ENCODE measurements at regions not wholly inside any gene's neighbourhood (a gene's known extent, or its start where the extent isn't known, plus 50 kb on each side); places are given as distances from the start of the nearest gene placed in this dataset.
A peak's percentile ranks its signal among the peaks of the same experiment; 100 is the strongest.

DNA sequence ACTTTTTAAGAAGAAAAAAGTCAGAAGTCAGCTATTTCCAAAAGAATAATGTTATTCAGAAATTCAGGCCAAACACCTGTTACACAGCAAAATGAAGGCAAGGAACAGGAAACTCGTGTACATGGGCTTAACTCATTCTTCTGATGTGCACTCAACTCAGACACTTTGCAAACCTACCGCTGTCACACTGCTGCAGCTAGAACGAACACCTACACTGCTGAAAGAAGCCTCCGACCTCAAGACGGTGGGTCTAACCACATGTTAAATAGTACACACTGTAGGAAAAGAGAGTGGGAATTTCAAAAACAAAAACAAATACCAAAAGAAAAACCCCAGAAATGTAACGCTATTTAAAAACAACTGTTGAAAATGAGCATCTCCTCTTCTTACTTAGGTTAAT is 384.5 kb downstream of the IRX1 start:
- ChIA-PET POLR2A (no interaction called here), CTCF (no interaction called here)
- no peak overlapping the region for H3K27ac ChIP-seq (ENCODE audit: low read depth, low read length)
- peak overlapping the region in 2 of 10 donors; percentile 26 to 39 for H3K4me3 Mint-ChIP-seq
- H3K9me3 Mint-ChIP-seq = peaks cover 3 to 22% (median 7%) of the 10 kb centered on the region in 11 donors
- H3K9me3 ChIP-seq (ENCODE audit: control insufficient read depth in 2 of 3, low read length in 3 of 3) = no peaks in the 10 kb centered on the region
- intact Hi-C loops (cut with micrococcal nuclease) = no loop called here
- DNase-seq (no peak), ATAC-seq (no peak)
- no peaks in the 10 kb centered on the region for H3K4me1 ChIP-seq (ENCODE audit: control insufficient read depth in 2 of 2, insufficient read depth in 2 of 2, low read length in 2 of 2)
- no peak overlapping the region for H3K27ac Mint-ChIP-seq
- H3K27me3 Mint-ChIP-seq = no peaks in the 10 kb centered on the region
- H3K4me1 Mint-ChIP-seq = peaks cover 0 to 6% (median 0%) of the 10 kb centered on the region in 7 donors
- no peak overlapping the region for H3K4me3 ChIP-seq (ENCODE audit: low read length)
- no peaks in the 10 kb centered on the region for H3K36me3 ChIP-seq (ENCODE audit: control insufficient read depth in 2 of 3, insufficient read depth in 3 of 3, low read length in 3 of 3)
- H3K27me3 ChIP-seq (ENCODE audit: control insufficient read depth in 2 of 2, insufficient read depth in 2 of 2, low read length in 2 of 2) = no peaks in the 10 kb centered on the region
- H3K36me3 Mint-ChIP-seq = peaks cover 0 to 7% (median 0%) of the 10 kb centered on the region in 5 donors

- ChIA-PET CTCF (no interaction called here), POLR2A (no interaction called here)
- intact Hi-C loops (cut with micrococcal nuclease) = no loop called here
- Mint-ChIP-seq H3K4me3 (no peak overlapping the region), H3K27me3 (no peaks in the 10 kb centered on the region), H3K4me1 (no peaks in the 10 kb centered on the region), H3K27ac (no peak overlapping the region), H3K36me3 (peaks cover 0 to 5% (median 0%) of the 10 kb centered on the region in 5 donors), H3K9me3 (peaks cover 0 to 12% (median 3%) of the 10 kb centered on the region in 11 donors)
- no peaks in the 10 kb centered on the region for H3K4me1 ChIP-seq (ENCODE audit: control insufficient read depth in 2 of 2, insufficient read depth in 2 of 2, low read length in 2 of 2)
- no peaks in the 10 kb centered on the region for H3K9me3 ChIP-seq (ENCODE audit: control insufficient read depth in 2 of 3, low read length in 3 of 3)
- H3K4me3 ChIP-seq (ENCODE audit: low read length) = no peak overlapping the region
- no peaks in the 10 kb centered on the region for H3K36me3 ChIP-seq (ENCODE audit: control insufficient read depth in 2 of 3, insufficient read depth in 3 of 3, low read length in 3 of 3)
- no peaks in the 10 kb centered on the region for H3K27me3 ChIP-seq (ENCODE audit: control insufficient read depth in 2 of 2, insufficient read depth in 2 of 2, low read length in 2 of 2)
- no peak overlapping the region for H3K27ac ChIP-seq (ENCODE audit: low read depth, low read length)
- ATAC-seq (no peak), DNase-seq (no peak)
Measured at GRCh38 chr5:3987867-3988266, 392.2 kb downstream of the IRX1 start.

GRCh38 chr5:3993856-3994473 is 398.3 kb downstream of the IRX1 start:
- no peak overlapping the region for H3K4me3 Mint-ChIP-seq
- no peak for DNase-seq
- H3K4me1 ChIP-seq (ENCODE audit: control insufficient read depth in 2 of 2, insufficient read depth in 2 of 2, low read length in 2 of 2) = no peaks in the 10 kb centered on the region
- no peaks in the 10 kb centered on the region for H3K36me3 Mint-ChIP-seq
- POLR2A ChIA-PET = no interaction called here
- peaks cover 0 to 7% (median 4%) of the 10 kb centered on the region in 11 donors for H3K9me3 Mint-ChIP-seq
- intact Hi-C loops (cut with micrococcal nuclease) = no loop called here
- ATAC-seq = no peak
- no peaks in the 10 kb centered on the region for H3K36me3 ChIP-seq (ENCODE audit: control insufficient read depth in 2 of 3, insufficient read depth in 3 of 3, low read length in 3 of 3)
- H3K27ac Mint-ChIP-seq = no peak overlapping the region
- H3K4me1 Mint-ChIP-seq = no peaks in the 10 kb centered on the region
- no peaks in the 10 kb centered on the region for H3K27me3 Mint-ChIP-seq
- CTCF ChIA-PET = no interaction called here
- no peaks in the 10 kb centered on the region for H3K27me3 ChIP-seq (ENCODE audit: control insufficient read depth in 2 of 2, insufficient read depth in 2 of 2, low read length in 2 of 2)
- H3K4me3 ChIP-seq (ENCODE audit: low read length) = no peak overlapping the region
- H3K9me3 ChIP-seq (ENCODE audit: control insufficient read depth in 2 of 3, low read length in 3 of 3) = no peaks in the 10 kb centered on the region
- no peak overlapping the region for H3K27ac ChIP-seq (ENCODE audit: low read depth, low read length)

DNA sequence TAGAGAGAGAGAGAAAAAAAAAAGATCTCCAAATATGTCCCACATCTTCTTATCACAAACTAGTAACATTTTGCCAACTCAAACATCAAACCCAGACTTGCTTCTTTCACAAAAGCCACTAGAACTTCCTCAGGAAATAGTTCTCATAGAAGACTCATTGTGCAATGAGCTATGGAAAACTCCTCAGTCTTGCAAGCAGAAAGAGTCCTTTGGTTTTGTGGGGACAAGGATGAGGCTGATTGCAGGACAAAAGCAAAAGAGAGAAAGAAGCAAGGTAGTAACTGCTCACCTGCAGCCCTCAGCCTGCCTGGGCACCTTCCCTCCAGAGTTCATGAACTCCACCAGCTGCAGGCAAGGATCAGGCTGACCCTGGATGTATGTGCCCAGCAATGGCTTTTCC is 399.0 kb downstream of the IRX1 start:
- Histone ChIP-seq H3K4me3 (ENCODE audit: low read length) (no peak overlapping the region), H3K4me1 (ENCODE audit: control insufficient read depth in 2 of 2, insufficient read depth in 2 of 2, low read length in 2 of 2) (no peaks in the 10 kb centered on the region), H3K27me3 (ENCODE audit: control insufficient read depth in 2 of 2, insufficient read depth in 2 of 2, low read length in 2 of 2) (no peaks in the 10 kb centered on the region), H3K36me3 (ENCODE audit: control insufficient read depth in 2 of 3, insufficient read depth in 3 of 3, low read length in 3 of 3) (no peaks in the 10 kb centered on the region), H3K27ac (ENCODE audit: low read depth, low read length) (no peak overlapping the region), H3K9me3 (ENCODE audit: control insufficient read depth in 2 of 3, low read length in 3 of 3) (no peaks in the 10 kb centered on the region)
- Mint-ChIP-seq H3K4me1 (no peaks in the 10 kb centered on the region), H3K36me3 (no peaks in the 10 kb centered on the region), H3K27me3 (no peaks in the 10 kb centered on the region), H3K9me3 (peaks cover 0 to 7% (median 4%) of the 10 kb centered on the region in 11 donors), H3K4me3 (no peak overlapping the region), H3K27ac (no peak overlapping the region)
- CTCF ChIA-PET = no interaction called here
- no peak for ATAC-seq
- intact Hi-C loops (cut with micrococcal nuclease) = no loop called here
- POLR2A ChIA-PET = no interaction called here
- DNase-seq = no peak

DNA sequence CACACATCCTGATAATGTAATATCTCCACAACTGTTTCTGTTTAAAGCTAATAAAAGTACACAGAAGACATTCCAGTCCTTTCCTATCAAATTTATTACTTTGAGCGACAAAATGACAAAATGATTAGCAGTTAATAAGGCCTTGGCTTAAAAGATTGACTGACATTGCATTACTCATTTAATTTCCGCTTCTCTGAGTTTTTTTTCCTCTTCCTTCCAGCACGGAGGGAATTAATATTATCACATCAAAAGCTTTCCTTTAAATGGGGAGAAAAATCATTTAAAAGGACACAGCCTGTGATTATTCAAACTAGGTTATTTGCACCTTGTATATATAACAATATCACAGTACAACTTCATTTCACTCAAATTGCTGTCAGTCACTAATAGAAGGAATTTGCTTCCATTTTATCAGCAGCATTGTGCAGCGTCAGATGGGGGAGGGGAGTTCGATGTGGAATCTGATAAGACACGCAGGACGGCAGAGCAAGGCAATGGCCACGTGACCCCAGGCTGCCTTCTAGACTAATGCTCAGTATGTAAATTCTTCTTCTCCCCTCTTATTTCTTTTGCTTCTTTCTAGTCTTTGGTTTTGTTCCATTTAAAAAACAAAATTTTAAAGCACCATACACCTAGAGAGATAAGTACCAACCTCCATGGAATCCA is 400.5 kb downstream of the IRX1 start:
- Histone ChIP-seq H3K4me1 (ENCODE audit: control insufficient read depth in 2 of 2, insufficient read depth in 2 of 2, low read length in 2 of 2) (no peaks in the 10 kb centered on the region), H3K4me3 (ENCODE audit: low read length) (no peak overlapping the region), H3K27ac (ENCODE audit: low read depth, low read length) (no peak overlapping the region), H3K36me3 (ENCODE audit: control insufficient read depth in 2 of 3, insufficient read depth in 3 of 3, low read length in 3 of 3) (no peaks in the 10 kb centered on the region), H3K27me3 (ENCODE audit: control insufficient read depth in 2 of 2, insufficient read depth in 2 of 2, low read length in 2 of 2) (no peaks in the 10 kb centered on the region), H3K9me3 (ENCODE audit: control insufficient read depth in 2 of 3, low read length in 3 of 3) (no peaks in the 10 kb centered on the region)
- no peaks in the 10 kb centered on the region for H3K36me3 Mint-ChIP-seq
- no peak overlapping the region for H3K4me3 Mint-ChIP-seq
- no peaks in the 10 kb centered on the region for H3K4me1 Mint-ChIP-seq
- H3K9me3 Mint-ChIP-seq = peaks cover 0 to 11% (median 6%) of the 10 kb centered on the region in 11 donors
- DNase-seq (no peak), ATAC-seq (no peak)
- H3K27me3 Mint-ChIP-seq = no peaks in the 10 kb centered on the region
- ChIA-PET POLR2A (no interaction called here), CTCF (no interaction called here)
- no peak overlapping the region for H3K27ac Mint-ChIP-seq
- intact Hi-C loops (cut with micrococcal nuclease) = no loop called here

- no peaks in the 10 kb centered on the region for H3K36me3 Mint-ChIP-seq
- H3K4me3 Mint-ChIP-seq = no peak overlapping the region
- H3K4me1 Mint-ChIP-seq = no peaks in the 10 kb centered on the region
- Histone ChIP-seq H3K27me3 (ENCODE audit: control insufficient read depth in 2 of 2, insufficient read depth in 2 of 2, low read length in 2 of 2) (no peaks in the 10 kb centered on the region), H3K4me3 (ENCODE audit: low read length) (no peak overlapping the region), H3K27ac (ENCODE audit: low read depth, low read length) (no peak overlapping the region), H3K4me1 (ENCODE audit: control insufficient read depth in 2 of 2, insufficient read depth in 2 of 2, low read length in 2 of 2) (no peaks in the 10 kb centered on the region), H3K9me3 (ENCODE audit: control insufficient read depth in 2 of 3, low read length in 3 of 3) (no peaks in the 10 kb centered on the region), H3K36me3 (ENCODE audit: control insufficient read depth in 2 of 3, insufficient read depth in 3 of 3, low read length in 3 of 3) (no peaks in the 10 kb centered on the region)
- H3K9me3 Mint-ChIP-seq = peaks cover 0 to 11% (median 3%) of the 10 kb centered on the region in 11 donors
- POLR2A ChIA-PET = no interaction called here
- ATAC-seq (no peak), DNase-seq (no peak)
- H3K27me3 Mint-ChIP-seq = no peaks in the 10 kb centered on the region
- CTCF ChIA-PET = no interaction called here
- intact Hi-C loops (cut with micrococcal nuclease) = no loop called here
- H3K27ac Mint-ChIP-seq = no peak overlapping the region
Measured at GRCh38 chr5:3996707-3997336, 401.2 kb downstream of the IRX1 start.

- H3K27me3 Mint-ChIP-seq = no peaks in the 10 kb centered on the region
- H3K4me1 Mint-ChIP-seq = no peaks in the 10 kb centered on the region
- DNase-seq (no peak), ATAC-seq (no peak)
- peaks cover 0 to 14% (median 5%) of the 10 kb centered on the region in 11 donors for H3K9me3 Mint-ChIP-seq
- ChIA-PET POLR2A (no interaction called here), CTCF (no interaction called here)
- intact Hi-C loops (cut with micrococcal nuclease) = no loop called here
- H3K27me3 ChIP-seq (ENCODE audit: control insufficient read depth in 2 of 2, insufficient read depth in 2 of 2, low read length in 2 of 2) = no peaks in the 10 kb centered on the region
- no peaks in the 10 kb centered on the region for H3K9me3 ChIP-seq (ENCODE audit: control insufficient read depth in 2 of 3, low read length in 3 of 3)
- no peak overlapping the region for H3K4me3 ChIP-seq (ENCODE audit: low read length)
- no peak overlapping the region for H3K4me3 Mint-ChIP-seq
- no peaks in the 10 kb centered on the region for H3K4me1 ChIP-seq (ENCODE audit: control insufficient read depth in 2 of 2, insufficient read depth in 2 of 2, low read length in 2 of 2)
- H3K36me3 Mint-ChIP-seq = no peaks in the 10 kb centered on the region
- H3K27ac Mint-ChIP-seq = no peak overlapping the region
- H3K27ac ChIP-seq (ENCODE audit: low read depth, low read length) = no peak overlapping the region
- H3K36me3 ChIP-seq (ENCODE audit: control insufficient read depth in 2 of 3, insufficient read depth in 3 of 3, low read length in 3 of 3) = no peaks in the 10 kb centered on the region
Measured at GRCh38 chr5:3997670-3998069, 402.0 kb downstream of the IRX1 start.
